C4-2B (cell line): ENCODE measurements at regions not wholly inside any gene's neighbourhood (a gene's known extent, or its start where the extent isn't known, plus 50 kb on each side); places are given as distances from the start of the nearest gene placed in this dataset.

Experiments used
- H3K27ac ChIP-seq: fragments of 450-650 bp; 2 replicates; pipeline ENCODE4 v1.5.1; 2017
- CTCF ChIP-seq: fragments of 450-650 bp; conservative IDR thresholded peaks from 2 replicates; pipeline ENCODE4 v1.5.1; 2017; ENCODE audit warnings: mild to moderate bottlenecking
- ZFX ChIP-seq: fragments of 450-650 bp; IDR thresholded peaks from 2 replicates; pipeline ENCODE4 v1.6.1; 2017

- no peak overlapping the region for H3K27ac ChIP-seq
- no peak for TF ChIP-seq ZFX
- TF ChIP-seq CTCF = no peak
These were observed 136.1 kb downstream of the PAPOLA start for GRCh38 chr14:96638041-96638855.

GRCh38 chr14:96639550-96639949, 137.4 kb downstream of the PAPOLA start:
- TF ChIP-seq ZFX = no peak
- H3K27ac ChIP-seq = no peak overlapping the region

GRCh38 chr14:96648506-96649326, 146.5 kb downstream of the PAPOLA start:
- no peak for TF ChIP-seq ZFX
- no peak for TF ChIP-seq CTCF
- no peak overlapping the region for H3K27ac ChIP-seq

GRCh38 chr14:96649327-96649601, 147.1 kb downstream of the PAPOLA start:
- TF ChIP-seq CTCF (no peak), ZFX (no peak)
- no peak overlapping the region for H3K27ac ChIP-seq

- TF ChIP-seq CTCF (no peak), ZFX (no peak)
- H3K27ac ChIP-seq = no peak overlapping the region
These were observed 143.6 kb upstream of the VRK1 start for GRCh38 chr14:96653597-96653996.

GRCh38 chr14:96658611-96659010, 138.6 kb upstream of the VRK1 start:
- TF ChIP-seq ZFX (no peak), CTCF (no peak)
- H3K27ac ChIP-seq = no peak overlapping the region

- TF ChIP-seq CTCF (no peak), ZFX (no peak)
- H3K27ac ChIP-seq = no peak overlapping the region
These were observed 137.1 kb upstream of the VRK1 start for GRCh38 chr14:96660123-96660522.
